ENCODE measurements at regions not wholly inside any gene's neighbourhood (a gene's known extent, or its start where the extent isn't known, plus 50 kb on each side); places are given as distances from the start of the nearest gene placed in this dataset.

- Histone ChIP-seq H2AFZ (ENCODE audit: low read length) (no peak overlapping the region), H3K9me3 (ENCODE audit: low read depth, low read length) (no peaks in the 10 kb centered on the region), H3K27me3 (ENCODE audit: insufficient read depth, low read length) (no peaks in the 10 kb centered on the region), H3K4me3 (ENCODE audit: insufficient read depth, low read length) (no peak overlapping the region), H3K27ac (ENCODE audit: low read depth, low read length) (no peak overlapping the region), H3K79me2 (ENCODE audit: insufficient read depth, low read length) (no peaks in the 10 kb centered on the region), H3K4me2 (ENCODE audit: insufficient read depth, low read length) (no peak overlapping the region), H4K20me1 (ENCODE audit: insufficient read depth, low read length) (no peaks in the 10 kb centered on the region), H3K36me3 (ENCODE audit: insufficient read depth, low read length) (no peaks in the 10 kb centered on the region), H3K4me1 (ENCODE audit: insufficient read depth, low read length) (no peaks in the 10 kb centered on the region)
- no peak for TF ChIP-seq CTCF (IDR thresholded peaks at IDR 0.05; ENCODE audit: extremely low read depth, low read depth, low read length)
- no peak for DNase-seq (ENCODE audit: insufficient read length, low spot score, missing footprints)
These were observed 409.1 kb upstream of the ATP11B start for GRCh38 chr3:182384221-182384620.

- Histone ChIP-seq H3K9me3 (ENCODE audit: low read depth, low read length) (no peaks in the 10 kb centered on the region), H2AFZ (ENCODE audit: low read length) (no peak overlapping the region), H3K27me3 (ENCODE audit: insufficient read depth, low read length) (no peaks in the 10 kb centered on the region), H3K4me1 (ENCODE audit: insufficient read depth, low read length) (no peaks in the 10 kb centered on the region), H3K36me3 (ENCODE audit: insufficient read depth, low read length) (no peaks in the 10 kb centered on the region), H3K4me2 (ENCODE audit: insufficient read depth, low read length) (no peak overlapping the region), H3K79me2 (ENCODE audit: insufficient read depth, low read length) (no peaks in the 10 kb centered on the region), H3K27ac (ENCODE audit: low read depth, low read length) (no peak overlapping the region), H3K4me3 (ENCODE audit: insufficient read depth, low read length) (no peak overlapping the region), H4K20me1 (ENCODE audit: insufficient read depth, low read length) (no peaks in the 10 kb centered on the region)
- DNase-seq (ENCODE audit: insufficient read length, low spot score, missing footprints): no peak
- TF ChIP-seq CTCF (IDR thresholded peaks at IDR 0.05; ENCODE audit: extremely low read depth, low read depth, low read length): no peak
These were observed 407.9 kb upstream of the ATP11B start for GRCh38 chr3:182385356-182385755.

- no peak overlapping the region for H3K4me2 ChIP-seq (ENCODE audit: insufficient read depth, low read length)
- no peaks in the 10 kb centered on the region for H3K4me1 ChIP-seq (ENCODE audit: insufficient read depth, low read length)
- H2AFZ ChIP-seq (ENCODE audit: low read length): no peak overlapping the region
- H3K9me3 ChIP-seq (ENCODE audit: low read depth, low read length): no peaks in the 10 kb centered on the region
- no peaks in the 10 kb centered on the region for H3K36me3 ChIP-seq (ENCODE audit: insufficient read depth, low read length)
- no peaks in the 10 kb centered on the region for H3K79me2 ChIP-seq (ENCODE audit: insufficient read depth, low read length)
- no peaks in the 10 kb centered on the region for H4K20me1 ChIP-seq (ENCODE audit: insufficient read depth, low read length)
- H3K27ac ChIP-seq (ENCODE audit: low read depth, low read length): no peak overlapping the region
- H3K27me3 ChIP-seq (ENCODE audit: insufficient read depth, low read length): no peaks in the 10 kb centered on the region
- no peak overlapping the region for H3K4me3 ChIP-seq (ENCODE audit: insufficient read depth, low read length)
- no peak for DNase-seq (ENCODE audit: insufficient read length, low spot score, missing footprints)
- no peak for TF ChIP-seq CTCF (IDR thresholded peaks at IDR 0.05; ENCODE audit: extremely low read depth, low read depth, low read length)
These were observed 404.8 kb upstream of the ATP11B start for GRCh38 chr3:182388506-182388905.

- Histone ChIP-seq H3K4me1 (ENCODE audit: insufficient read depth, low read length) (no peaks in the 10 kb centered on the region), H3K79me2 (ENCODE audit: insufficient read depth, low read length) (no peaks in the 10 kb centered on the region), H2AFZ (ENCODE audit: low read length) (no peak overlapping the region)
These were observed 404.1 kb upstream of the ATP11B start for GRCh38 chr3:182389071-182389815.

More at GRCh38 chr3:182389071-182389815, 404.1 kb upstream of the ATP11B start:
- Histone ChIP-seq H3K4me3 (ENCODE audit: insufficient read depth, low read length) (no peak overlapping the region), H3K27ac (ENCODE audit: low read depth, low read length) (no peak overlapping the region), H3K4me2 (ENCODE audit: insufficient read depth, low read length) (no peak overlapping the region), H3K27me3 (ENCODE audit: insufficient read depth, low read length) (no peaks in the 10 kb centered on the region), H3K36me3 (ENCODE audit: insufficient read depth, low read length) (no peaks in the 10 kb centered on the region), H3K9me3 (ENCODE audit: low read depth, low read length) (no peaks in the 10 kb centered on the region), H4K20me1 (ENCODE audit: insufficient read depth, low read length) (no peaks in the 10 kb centered on the region)
- TF ChIP-seq CTCF (IDR thresholded peaks at IDR 0.05; ENCODE audit: extremely low read depth, low read depth, low read length): no peak
- DNase-seq (ENCODE audit: insufficient read length, low spot score, missing footprints): no peak
